GM21423 (cell line): ENCODE measurements at regions not wholly inside any gene's neighbourhood (a gene's known extent, or its start where the extent isn't known, plus 50 kb on each side); places are given as distances from the start of the nearest gene placed in this dataset.
"Not testable (repeated sequence)": the region's sequence is repeated elsewhere in the genome, so short reads cannot be mapped to it uniquely, and the experiment has no call there.

Experiments used
- ATAC-seq: cut with Tn5 transposase; IDR thresholded peaks from one replicate; pipeline ENCODE4 v1.9.1; 2021; ENCODE audit warnings: mild to moderate bottlenecking, moderate library complexity; ENCODE audit not compliant: unreplicated experiment

DNA sequence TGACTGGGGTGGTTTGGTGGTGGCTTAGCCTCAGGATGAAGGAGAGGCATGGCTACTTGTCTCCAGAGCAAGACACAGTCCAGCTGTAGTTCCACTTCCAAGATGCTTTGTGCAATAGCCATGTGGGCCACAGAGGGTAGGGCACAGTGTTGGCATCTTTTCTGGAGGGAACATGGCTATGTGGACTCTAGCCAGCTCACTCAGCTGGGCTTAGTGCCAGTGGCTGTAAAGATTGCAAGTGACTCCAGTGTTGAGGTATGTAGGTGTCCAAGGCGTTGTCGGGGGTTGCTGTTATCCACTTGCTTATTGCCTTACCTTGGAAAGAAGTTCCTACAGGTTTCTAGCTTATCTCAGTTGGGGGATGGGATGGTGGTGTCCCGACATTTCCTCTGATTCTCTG is 233.4 kb downstream of the CD109 start:
- ATAC-seq = no peak

DNA sequence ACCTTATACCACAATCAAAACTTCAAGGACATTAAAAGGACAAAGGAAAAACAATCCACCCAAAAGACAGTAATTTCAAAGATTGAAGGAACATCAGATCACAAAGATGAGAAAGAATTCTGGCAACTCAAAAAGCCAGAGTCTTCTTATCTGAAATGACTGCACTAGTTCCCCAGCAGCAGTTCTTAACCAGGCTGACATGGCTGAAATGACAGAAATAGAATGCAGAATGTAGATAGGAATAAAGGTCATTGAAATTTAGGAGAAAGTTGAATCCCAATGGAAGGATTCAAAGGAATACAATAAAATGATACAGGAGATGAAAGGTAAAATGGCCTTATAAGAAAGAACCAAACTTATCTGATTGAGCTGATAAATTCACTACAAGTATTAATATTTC is 231.4 kb downstream of the CD109 start:
- no peak for ATAC-seq

DNA sequence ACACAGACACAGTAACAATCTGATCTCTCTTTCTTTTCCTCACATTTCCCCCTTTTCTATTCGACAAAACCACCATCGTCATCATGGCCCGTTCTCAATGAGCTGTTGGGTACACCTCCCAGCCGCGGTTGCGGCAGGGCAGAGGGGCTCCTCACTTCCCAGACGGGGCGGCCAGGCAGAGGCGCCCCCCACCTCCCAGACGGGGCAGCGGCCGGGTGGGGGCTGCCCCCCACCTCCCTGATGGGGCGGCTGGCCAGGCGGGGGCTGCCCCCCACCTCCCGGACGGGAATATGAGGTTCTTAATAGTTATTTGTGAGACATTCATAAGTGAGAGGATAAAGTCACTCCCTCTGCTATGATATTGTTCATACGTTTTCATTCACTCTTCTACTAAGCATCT is 229.7 kb downstream of the CD109 start:
- ATAC-seq = not testable (repeated sequence)

DNA sequence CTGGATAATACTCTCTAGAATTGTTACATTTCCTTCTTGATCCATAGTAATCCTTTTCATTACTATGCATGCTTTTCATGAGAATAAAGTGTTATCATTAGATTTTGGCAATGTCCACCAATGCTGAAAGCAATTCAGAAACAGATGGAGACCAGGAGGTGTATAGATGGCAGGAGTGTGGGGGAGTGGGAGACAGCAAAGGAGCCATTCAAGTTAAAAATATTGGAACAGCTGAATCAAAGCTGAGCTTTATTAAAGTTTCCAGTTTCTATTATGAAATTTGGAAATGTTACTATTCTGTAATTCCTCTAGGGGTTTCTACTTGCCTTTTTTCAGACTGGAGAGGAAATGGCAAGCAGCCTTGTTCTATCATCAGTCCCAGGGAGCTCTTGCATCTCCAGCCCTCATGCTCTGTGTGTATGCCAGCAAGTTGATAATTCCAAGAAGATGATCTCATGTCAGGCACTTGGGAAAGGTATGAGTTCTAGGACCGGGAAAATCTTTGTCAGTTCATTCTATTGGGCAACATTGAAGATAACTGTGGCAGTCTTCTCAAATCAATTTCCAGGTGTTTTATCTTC is 228.0 kb downstream of the CD109 start:
- no peak for ATAC-seq

DNA sequence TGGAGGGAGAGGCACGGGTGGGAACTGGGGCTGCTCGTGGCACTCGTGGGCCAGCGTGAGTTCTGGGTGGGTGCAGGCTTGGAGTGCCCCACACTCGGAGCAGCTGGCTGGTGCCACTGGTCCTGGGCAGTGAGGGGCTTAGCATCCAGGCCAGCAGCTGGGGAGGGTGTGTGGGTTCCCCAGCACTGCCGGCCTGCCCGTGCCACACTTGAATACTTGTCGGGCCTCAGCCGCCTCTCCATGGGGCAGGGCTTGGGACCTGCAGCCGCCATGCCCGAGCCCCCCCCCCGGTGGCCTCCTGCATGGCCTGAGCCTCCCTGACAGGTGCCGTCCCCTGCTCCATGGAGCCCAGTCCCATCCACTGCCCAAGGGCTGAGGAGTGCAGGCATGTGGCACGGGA is 207.2 kb downstream of the CD109 start:
- no peak for ATAC-seq

DNA sequence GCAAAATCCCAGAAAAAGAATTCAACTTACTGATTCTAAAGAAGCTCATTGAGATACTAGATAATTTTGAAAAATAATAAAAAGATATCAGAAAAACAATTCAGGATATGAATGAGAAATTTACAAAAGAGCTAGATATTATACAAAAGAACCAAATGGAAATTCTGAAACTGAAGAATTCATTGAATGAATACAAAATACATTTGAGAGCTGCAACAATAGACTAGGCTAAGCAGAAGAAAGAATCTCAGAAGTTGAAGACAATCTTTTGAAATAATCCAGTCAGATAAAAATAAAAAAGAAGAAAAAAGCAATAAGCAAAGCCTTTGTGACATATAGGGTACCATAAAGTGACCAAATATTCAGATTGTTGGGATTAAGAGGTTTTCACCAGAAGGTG is 206.0 kb downstream of the CD109 start:
- no peak for ATAC-seq

DNA sequence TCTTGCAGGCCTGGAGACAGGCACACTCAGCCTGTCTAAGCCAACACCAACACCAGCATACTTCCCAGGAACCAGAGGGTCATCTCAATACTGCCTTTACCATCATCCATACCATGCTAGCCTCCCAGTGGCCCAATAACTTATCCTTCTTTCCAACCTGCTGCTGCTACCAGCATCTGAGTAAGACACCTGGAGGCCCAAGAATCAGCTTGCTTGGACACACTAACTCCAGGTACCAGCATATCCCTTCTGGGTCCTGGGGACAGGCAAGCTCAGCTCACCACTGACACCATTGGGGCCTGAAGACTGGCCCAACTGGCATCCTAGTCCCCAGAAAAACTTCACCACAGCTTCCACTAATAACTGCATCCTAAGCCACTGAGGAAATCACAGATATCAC is 205.3 kb downstream of the CD109 start:
- no peak for ATAC-seq

DNA sequence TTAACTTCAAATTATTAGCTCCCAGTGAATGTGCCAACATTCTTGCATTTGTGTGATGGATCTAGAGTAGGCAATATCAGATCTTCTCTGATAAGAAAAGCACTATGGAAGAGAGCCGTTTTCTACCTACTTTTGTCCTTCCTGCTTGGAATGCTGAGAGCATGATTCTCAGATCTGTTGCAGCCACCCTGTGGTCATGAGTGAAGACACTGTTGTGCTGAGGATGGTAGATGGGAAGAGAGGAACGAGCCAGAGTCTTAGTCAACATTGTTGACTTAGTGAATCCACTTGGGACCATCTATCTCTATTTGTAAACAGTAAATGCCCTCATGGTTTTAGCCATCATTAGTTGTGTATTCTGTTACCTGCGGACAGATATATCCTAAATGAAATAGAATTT is 202.6 kb downstream of the CD109 start:
- no peak for ATAC-seq

DNA sequence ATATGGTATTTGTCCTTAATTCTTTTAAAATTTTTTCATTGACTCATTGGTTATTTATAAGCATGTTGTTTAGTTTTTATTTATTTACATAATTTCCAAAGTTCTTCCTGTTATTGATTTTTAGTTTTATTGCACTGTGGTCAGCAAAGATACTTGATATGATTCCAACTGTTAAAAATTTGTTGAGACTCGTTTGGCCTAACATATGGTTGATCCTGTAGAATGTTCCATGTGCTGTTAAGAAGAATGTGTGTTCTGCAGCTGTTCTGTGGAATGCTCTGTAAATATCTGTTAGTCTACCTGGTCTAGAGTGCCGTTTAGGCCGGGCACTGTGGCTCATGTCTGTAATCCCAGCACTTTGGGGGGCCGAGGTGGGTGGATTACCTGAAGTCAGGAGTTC is 197.7 kb downstream of the CD109 start:
- no peak for ATAC-seq

DNA sequence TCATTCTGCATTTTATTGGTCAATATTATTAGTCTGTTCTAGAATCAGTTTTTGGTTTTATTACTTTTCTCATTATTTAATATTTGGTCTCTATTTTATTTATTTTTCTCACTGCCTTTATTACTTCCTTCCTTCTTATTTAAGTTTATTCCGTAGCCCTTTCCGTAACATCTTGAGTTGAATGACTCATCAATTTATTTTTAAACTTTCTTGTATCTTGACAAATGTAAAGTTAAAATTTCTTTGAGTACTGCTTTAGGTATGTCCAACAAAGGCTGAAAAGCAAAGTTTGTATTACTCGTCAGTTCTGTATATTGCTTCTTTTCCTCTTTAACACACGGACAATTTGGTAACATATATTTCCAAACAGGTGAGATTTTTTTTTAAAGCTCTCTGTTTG is 192.0 kb downstream of the CD109 start:
- ATAC-seq = no peak

DNA sequence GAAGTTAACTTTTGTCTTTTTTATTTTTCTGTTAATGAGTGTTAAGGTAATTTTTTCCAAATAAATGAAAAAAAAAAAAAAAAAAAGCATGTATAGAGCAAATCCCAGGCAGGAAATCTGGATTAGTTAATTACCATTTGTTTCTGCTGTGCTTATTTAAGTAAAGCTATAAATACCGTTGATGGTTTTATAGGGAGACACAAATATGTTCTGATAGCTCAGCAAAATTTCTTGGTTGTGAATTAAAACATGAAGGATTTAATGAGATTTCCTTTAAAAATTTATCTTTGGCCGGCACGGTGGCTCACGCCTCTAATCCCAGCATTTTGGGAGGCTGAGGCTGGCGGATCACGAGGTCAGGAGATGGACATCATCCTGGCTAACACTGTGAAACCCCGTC is 189.4 kb downstream of the CD109 start:
- no peak for ATAC-seq

DNA sequence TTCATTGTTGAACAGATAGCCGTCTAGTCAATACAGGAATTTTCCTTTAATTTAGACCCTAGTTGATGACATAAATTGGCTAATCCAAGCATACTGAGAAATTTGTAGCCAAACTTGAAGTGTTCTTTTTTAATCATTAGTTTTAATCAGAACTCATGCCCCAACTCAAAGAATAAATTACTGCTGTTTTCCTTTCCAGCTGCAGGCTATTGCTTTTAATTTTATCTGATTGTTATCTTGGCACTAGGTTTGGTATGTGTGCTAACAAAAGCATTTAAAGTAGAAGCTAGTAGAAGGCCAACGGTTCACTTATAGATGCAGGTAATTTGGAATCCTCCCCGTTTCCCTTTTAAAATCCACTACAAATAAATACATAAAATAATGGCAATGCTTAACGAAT is 188.5 kb downstream of the CD109 start:
- no peak for ATAC-seq

DNA sequence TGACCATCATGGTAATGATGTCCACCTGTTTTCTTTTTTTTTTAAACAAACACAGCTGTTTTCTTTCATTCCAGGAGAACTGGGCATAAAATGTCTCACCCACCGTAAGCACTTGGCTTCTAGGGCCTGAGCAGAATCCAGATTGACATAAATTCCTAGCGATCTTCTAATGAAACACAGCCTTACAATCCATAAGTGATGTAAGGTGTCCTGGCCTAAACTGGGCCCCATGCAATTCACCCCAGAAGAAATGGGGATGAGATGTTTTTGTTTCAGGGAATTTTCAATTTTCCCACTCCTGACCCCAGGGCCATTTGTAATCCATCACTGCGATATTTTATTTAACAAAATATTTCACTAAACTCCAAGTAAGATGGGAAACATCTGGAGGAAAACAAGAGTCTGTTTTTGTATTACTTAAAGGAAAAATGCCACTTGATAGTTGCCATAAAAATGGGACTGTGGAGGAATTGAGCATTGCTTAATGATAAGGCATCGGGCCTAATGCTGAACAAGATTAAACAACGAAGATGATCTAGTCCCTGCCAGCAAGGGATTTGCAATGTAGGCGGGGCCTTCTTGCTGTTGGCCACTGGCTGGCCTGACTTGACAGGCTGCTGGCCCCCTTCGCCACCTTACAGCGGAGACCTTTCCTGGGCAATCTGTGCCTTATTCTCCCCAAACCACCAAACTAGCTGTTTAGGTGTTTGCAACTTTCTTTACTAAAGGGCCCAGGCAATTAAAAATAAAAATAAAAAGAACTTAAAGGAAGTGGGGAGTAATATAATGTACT is 183.7 kb downstream of the CD109 start:
- ATAC-seq = no peak

DNA sequence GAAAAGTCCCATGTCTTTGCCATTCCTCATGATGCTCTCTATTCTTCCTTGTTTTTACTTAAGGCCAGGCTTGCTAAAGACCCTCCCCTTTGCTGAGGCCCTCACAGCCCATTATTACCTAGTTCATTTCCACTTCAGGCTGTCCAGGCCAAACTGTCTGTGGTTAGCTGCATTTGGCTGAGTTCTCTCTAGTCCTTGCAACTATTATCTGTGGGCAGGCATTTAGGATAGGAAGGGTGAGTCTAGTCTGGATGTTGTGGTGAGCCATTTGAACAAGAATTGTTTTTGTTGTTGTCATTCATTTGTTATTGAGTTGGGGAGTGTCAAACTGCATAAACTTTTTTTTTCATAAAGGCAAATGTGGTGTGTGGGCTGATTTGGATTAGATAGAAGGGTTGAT is 182.4 kb downstream of the CD109 start:
- ATAC-seq = no peak
